ENCODE measurements at regions not wholly inside any gene's neighbourhood (a gene's known extent, or its start where the extent isn't known, plus 50 kb on each side); places are given as distances from the start of the nearest gene placed in this dataset.

- Histone ChIP-seq H4K20me1 (ENCODE audit: control insufficient read depth, insufficient read depth, insufficient read length) (no peaks in the 10 kb centered on the region), H3K27me3 (ENCODE audit: insufficient read depth, low read length) (no peaks in the 10 kb centered on the region), H2AK5ac (ENCODE audit: insufficient read length, low read length) (no peak overlapping the region), H3K23ac (ENCODE audit: insufficient read length, low read depth, low read length) (no peak overlapping the region), H3K4me2 (ENCODE audit: insufficient read depth, insufficient read length, low read length) (no peak overlapping the region), H4K8ac (replicated peaks; ENCODE audit: insufficient read length, low read depth, low read length) (no peak overlapping the region), H3K79me1 (ENCODE audit: insufficient read depth, low read depth, low read length, poor library complexity, severe bottlenecking) (no peaks in the 10 kb centered on the region), H3K4ac (ENCODE audit: low read depth, low read length) (no peak overlapping the region), H2BK15ac (ENCODE audit: low read depth, low read length) (no peak overlapping the region; the same call in 1 of the 2 replicates), H3K18ac (ENCODE audit: insufficient read length, low read depth, low read length) (no peak overlapping the region), H3K9me3 (ENCODE audit: control insufficient read depth, low read depth, low read length) (no peaks in the 10 kb centered on the region), H2BK120ac (ENCODE audit: low read depth, low read length, poor library complexity, severe bottlenecking) (no peak overlapping the region), H4K5ac (ENCODE audit: insufficient read length, low read depth, low read length) (no peak overlapping the region), H3T11ph (ENCODE audit: low read length) (no peak overlapping the region), H3K79me2 (ENCODE audit: insufficient read depth, low read length) (no peaks in the 10 kb centered on the region), H3K4me1 (ENCODE audit: insufficient read depth, low read length) (no peaks in the 10 kb centered on the region), H2BK5ac (ENCODE audit: insufficient read length, low read length) (no peak overlapping the region), H3K23me2 (ENCODE audit: insufficient read length, low read depth, low read length, poor library complexity, severe bottlenecking) (no peaks in the 10 kb centered on the region), H3K14ac (ENCODE audit: insufficient read depth, low read length) (no peak overlapping the region), H4K91ac (ENCODE audit: insufficient read length, low read depth, low read length) (no peak overlapping the region), H2AFZ (ENCODE audit: low read length) (no peak overlapping the region), H3K9ac (ENCODE audit: extremely low read depth, insufficient read length, low read length) (no peak overlapping the region), H3K56ac (ENCODE audit: insufficient read length, low read depth, low read length) (no peak overlapping the region), H2BK20ac (ENCODE audit: low read depth, low read length, poor library complexity, severe bottlenecking) (no peak overlapping the region), H2BK12ac (ENCODE audit: insufficient read length, low read depth, low read length) (no peak overlapping the region), H3K27ac (ENCODE audit: insufficient read length, low read depth, low read length) (no peak overlapping the region)
- Mint-ChIP-seq H3K9me3 (peaks cover 0 to 3% of the 10 kb centered on the region in 2 experiments; a peak in 1 of 5 replicates), H3K4me1 (no peaks in the 10 kb centered on the region), H3K27me3 (ENCODE audit: low read depth) (no peaks in the 10 kb centered on the region; the same call in 1 of the 2 replicates), H3K36me3 (ENCODE audit: insufficient read depth in 1 of 3, low read depth in 3 of 3) (no peaks in the 10 kb centered on the region), H3K4me3 (no peak overlapping the region), H3K27ac (no peak overlapping the region)
- WGBS (ENCODE audit: extremely low coverage, insufficient read length, low lambda C conversion rate): no CpG with 5 or more reads among the region's 4 CpGs
- no peak for TF ChIP-seq CTCF (conservative IDR thresholded peaks at IDR 0.05)
- DNase-seq: no peak
These were observed 66.7 kb downstream of the BARHL2 start for GRCh38 chr1:90650401-90650800.
